Panc1 (cell line): ENCODE measurements at regions not wholly inside any gene's neighbourhood (a gene's known extent, or its start where the extent isn't known, plus 50 kb on each side); places are given as distances from the start of the nearest gene placed in this dataset.

Experiments
- POLR2AphosphoS5 ChIP-seq: IDR thresholded peaks from 2 replicates; pipeline ENCODE4 v1.6.1; 2012; ENCODE audit warnings: mild to moderate bottlenecking, low read depth, low read length, moderate library complexity
- SIN3A ChIP-seq: IDR thresholded peaks from 2 replicates; pipeline ENCODE4 v1.6.1; 2012; ENCODE audit warnings: low read depth, mild to moderate bottlenecking, low read length, moderate library complexity, borderline replicate concordance; ENCODE audit not compliant: insufficient read depth
- TCF7L2 ChIP-seq: IDR thresholded peaks from 2 replicates; pipeline ENCODE4 v1.6.1; 2011; ENCODE audit warnings: mild to moderate bottlenecking, low read depth, low read length, inconsistent platforms
- TF ChIP-seq, protein P1 (sequence below): fragments of 450-650 bp; IDR thresholded peaks from 2 replicates; pipeline ENCODE4 v1.5.1; 2017; ENCODE audit warnings: mild to moderate bottlenecking
- TF ChIP-seq, protein P2 (sequence below), 2 experiments: IDR thresholded peaks; 2 replicates each; pipeline ENCODE4 v1.6.1; 2011 to 2012; ENCODE audit warnings: low read depth in 2 of 2, control low read depth in 1 of 2, low read length in 1 of 2, mild to moderate bottlenecking in 1 of 2, moderate library complexity in 1 of 2; ENCODE audit not compliant: insufficient read depth in 1 of 2

- TF ChIP-seq, protein P1, sequence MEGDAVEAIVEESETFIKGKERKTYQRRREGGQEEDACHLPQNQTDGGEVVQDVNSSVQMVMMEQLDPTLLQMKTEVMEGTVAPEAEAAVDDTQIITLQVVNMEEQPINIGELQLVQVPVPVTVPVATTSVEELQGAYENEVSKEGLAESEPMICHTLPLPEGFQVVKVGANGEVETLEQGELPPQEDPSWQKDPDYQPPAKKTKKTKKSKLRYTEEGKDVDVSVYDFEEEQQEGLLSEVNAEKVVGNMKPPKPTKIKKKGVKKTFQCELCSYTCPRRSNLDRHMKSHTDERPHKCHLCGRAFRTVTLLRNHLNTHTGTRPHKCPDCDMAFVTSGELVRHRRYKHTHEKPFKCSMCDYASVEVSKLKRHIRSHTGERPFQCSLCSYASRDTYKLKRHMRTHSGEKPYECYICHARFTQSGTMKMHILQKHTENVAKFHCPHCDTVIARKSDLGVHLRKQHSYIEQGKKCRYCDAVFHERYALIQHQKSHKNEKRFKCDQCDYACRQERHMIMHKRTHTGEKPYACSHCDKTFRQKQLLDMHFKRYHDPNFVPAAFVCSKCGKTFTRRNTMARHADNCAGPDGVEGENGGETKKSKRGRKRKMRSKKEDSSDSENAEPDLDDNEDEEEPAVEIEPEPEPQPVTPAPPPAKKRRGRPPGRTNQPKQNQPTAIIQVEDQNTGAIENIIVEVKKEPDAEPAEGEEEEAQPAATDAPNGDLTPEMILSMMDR, result no peak
- TF ChIP-seq POLR2AphosphoS5 (no peak), SIN3A (no peak), TCF7L2 (no peak)
- TF ChIP-seq, protein P2, sequence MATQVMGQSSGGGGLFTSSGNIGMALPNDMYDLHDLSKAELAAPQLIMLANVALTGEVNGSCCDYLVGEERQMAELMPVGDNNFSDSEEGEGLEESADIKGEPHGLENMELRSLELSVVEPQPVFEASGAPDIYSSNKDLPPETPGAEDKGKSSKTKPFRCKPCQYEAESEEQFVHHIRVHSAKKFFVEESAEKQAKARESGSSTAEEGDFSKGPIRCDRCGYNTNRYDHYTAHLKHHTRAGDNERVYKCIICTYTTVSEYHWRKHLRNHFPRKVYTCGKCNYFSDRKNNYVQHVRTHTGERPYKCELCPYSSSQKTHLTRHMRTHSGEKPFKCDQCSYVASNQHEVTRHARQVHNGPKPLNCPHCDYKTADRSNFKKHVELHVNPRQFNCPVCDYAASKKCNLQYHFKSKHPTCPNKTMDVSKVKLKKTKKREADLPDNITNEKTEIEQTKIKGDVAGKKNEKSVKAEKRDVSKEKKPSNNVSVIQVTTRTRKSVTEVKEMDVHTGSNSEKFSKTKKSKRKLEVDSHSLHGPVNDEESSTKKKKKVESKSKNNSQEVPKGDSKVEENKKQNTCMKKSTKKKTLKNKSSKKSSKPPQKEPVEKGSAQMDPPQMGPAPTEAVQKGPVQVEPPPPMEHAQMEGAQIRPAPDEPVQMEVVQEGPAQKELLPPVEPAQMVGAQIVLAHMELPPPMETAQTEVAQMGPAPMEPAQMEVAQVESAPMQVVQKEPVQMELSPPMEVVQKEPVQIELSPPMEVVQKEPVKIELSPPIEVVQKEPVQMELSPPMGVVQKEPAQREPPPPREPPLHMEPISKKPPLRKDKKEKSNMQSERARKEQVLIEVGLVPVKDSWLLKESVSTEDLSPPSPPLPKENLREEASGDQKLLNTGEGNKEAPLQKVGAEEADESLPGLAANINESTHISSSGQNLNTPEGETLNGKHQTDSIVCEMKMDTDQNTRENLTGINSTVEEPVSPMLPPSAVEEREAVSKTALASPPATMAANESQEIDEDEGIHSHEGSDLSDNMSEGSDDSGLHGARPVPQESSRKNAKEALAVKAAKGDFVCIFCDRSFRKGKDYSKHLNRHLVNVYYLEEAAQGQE (IDR thresholded peaks at IDR 0.05; ENCODE audit: insufficient read depth in 1 of 2, low read depth in 2 of 2, low read length in 1 of 2), result no peak
Observed at GRCh38 chrX:130566028-130566683, 164.4 kb downstream of the RBMX2 start.
